H9 (cell line): ENCODE measurements at regions not wholly inside any gene's neighbourhood (a gene's known extent, or its start where the extent isn't known, plus 50 kb on each side); places are given as distances from the start of the nearest gene placed in this dataset.

Experiments used
- DNase-seq: peaks from one replicate; pipeline ENCODE4 v3.0.0-alpha.2; 2017
- H2AFZ ChIP-seq: one replicate; pipeline ENCODE4 v1.6.1; 2013; ENCODE audit warnings: mild to moderate bottlenecking, low read length, control low read depth, moderate library complexity
- H2AK5ac ChIP-seq: 2 replicates; pipeline ENCODE4 v1.6.1; 2013; ENCODE audit warnings: low read length, control low read depth, mixed read lengths; ENCODE audit not compliant: insufficient read length
- H2BK120ac ChIP-seq: one replicate; pipeline ENCODE4 v1.6.1; 2013; ENCODE audit warnings: low read depth, mild to moderate bottlenecking, low read length, control low read depth, inconsistent platforms; ENCODE audit not compliant: poor library complexity, severe bottlenecking
- H2BK12ac ChIP-seq: 2 replicates; pipeline ENCODE4 v1.6.1; 2013; ENCODE audit warnings: low read length, control low read depth, mixed read lengths, low read depth; ENCODE audit not compliant: insufficient read length
- H2BK15ac ChIP-seq: 2 replicates; pipeline ENCODE4 v1.6.1; 2013; ENCODE audit warnings: low read depth, low read length, control low read depth
- H2BK20ac ChIP-seq: one replicate; pipeline ENCODE4 v1.6.1; 2013; ENCODE audit warnings: low read depth, mild to moderate bottlenecking, low read length, control low read depth, inconsistent platforms; ENCODE audit not compliant: poor library complexity, severe bottlenecking
- H2BK5ac ChIP-seq: 2 replicates; pipeline ENCODE4 v1.6.1; 2013; ENCODE audit warnings: low read length, control low read depth, mixed read lengths; ENCODE audit not compliant: insufficient read length
- H3K14ac ChIP-seq: 2 replicates; pipeline ENCODE4 v1.6.1; 2013; ENCODE audit warnings: low read length, control low read depth; ENCODE audit not compliant: insufficient read depth
- H3K18ac ChIP-seq: 2 replicates; pipeline ENCODE4 v1.6.1; 2013; ENCODE audit warnings: low read depth, mild to moderate bottlenecking, mixed read lengths, low read length, control low read depth; ENCODE audit not compliant: insufficient read length
- H3K23ac ChIP-seq: 2 replicates; pipeline ENCODE4 v1.6.1; 2013; ENCODE audit warnings: low read length, control low read depth, mixed read lengths, low read depth; ENCODE audit not compliant: insufficient read length
- H3K23me2 ChIP-seq: 2 replicates; pipeline ENCODE4 v1.6.1; 2013; ENCODE audit warnings: low read depth, mild to moderate bottlenecking, mixed read lengths, low read length, control low read depth; ENCODE audit not compliant: insufficient read length, poor library complexity, severe bottlenecking
- H3K27ac ChIP-seq: 2 replicates; pipeline ENCODE4 v1.5.1; 2013; ENCODE audit warnings: low read length, control low read depth, mixed read lengths, low read depth; ENCODE audit not compliant: insufficient read length
- H3K27me3 ChIP-seq: 2 replicates; pipeline ENCODE4 v1.6.1; 2013; ENCODE audit warnings: low read length, control low read depth, inconsistent platforms; ENCODE audit not compliant: insufficient read depth
- H3K4ac ChIP-seq: 2 replicates; pipeline ENCODE4 v1.6.1; 2013; ENCODE audit warnings: low read depth, mild to moderate bottlenecking, control low read depth, inconsistent platforms, low read length, moderate library complexity
- H3K4me1 ChIP-seq: 2 replicates; pipeline ENCODE4 v1.6.1; 2013; ENCODE audit warnings: low read length, control low read depth, inconsistent platforms; ENCODE audit not compliant: insufficient read depth
- H3K4me2 ChIP-seq: 2 replicates; pipeline ENCODE4 v1.6.1; 2013; ENCODE audit warnings: low read length, control low read depth, mixed read lengths; ENCODE audit not compliant: insufficient read length, insufficient read depth
- H3K56ac ChIP-seq: 2 replicates; pipeline ENCODE4 v1.6.1; 2013; ENCODE audit warnings: low read depth, mild to moderate bottlenecking, mixed read lengths, low read length, control low read depth; ENCODE audit not compliant: insufficient read length
- H3K79me1 ChIP-seq: 2 replicates; pipeline ENCODE4 v1.6.1; 2013; ENCODE audit warnings: low read depth, mild to moderate bottlenecking, moderate library complexity, low read length, control low read depth, inconsistent platforms; ENCODE audit not compliant: insufficient read depth, poor library complexity, severe bottlenecking
- H3K79me2 ChIP-seq: 2 replicates; pipeline ENCODE4 v1.6.1; 2013; ENCODE audit warnings: low read length, control low read depth, inconsistent platforms; ENCODE audit not compliant: insufficient read depth
- H3K9ac ChIP-seq: 2 replicates; pipeline ENCODE4 v1.6.1; 2013; ENCODE audit warnings: low read length, control low read depth, mixed read lengths; ENCODE audit not compliant: insufficient read length; ENCODE audit errors: extremely low read depth
- H3K9me3 ChIP-seq: one replicate; pipeline ENCODE4 v1.6.1; 2013; ENCODE audit warnings: low read depth, low read length, inconsistent platforms; ENCODE audit not compliant: control insufficient read depth
- H3T11ph ChIP-seq: one replicate; pipeline ENCODE4 v1.6.1; 2013; ENCODE audit warnings: mild to moderate bottlenecking, low read length, control low read depth, inconsistent platforms
- H4K20me1 ChIP-seq: one replicate; pipeline ENCODE4 v1.6.1; 2013; ENCODE audit not compliant: control insufficient read depth, insufficient read length, insufficient read depth
- H4K5ac ChIP-seq: 2 replicates; pipeline ENCODE4 v1.6.1; 2013; ENCODE audit warnings: low read depth, mild to moderate bottlenecking, mixed read lengths, low read length, control low read depth; ENCODE audit not compliant: insufficient read length
- H4K8ac ChIP-seq: replicated peaks from 2 replicates; pipeline ENCODE4 v1.6.1; 2013; ENCODE audit warnings: low read length, control low read depth, mixed read lengths, low read depth; ENCODE audit not compliant: insufficient read length
- H4K91ac ChIP-seq: 2 replicates; pipeline ENCODE4 v1.6.1; 2013; ENCODE audit warnings: low read depth, mild to moderate bottlenecking, moderate library complexity, mixed read lengths, low read length, control low read depth; ENCODE audit not compliant: insufficient read length
- H3K27ac Mint-ChIP-seq, 3 experiments: 2 replicates in 2 of 3; 3 replicates in 1 of 3; pipeline ENCODE4 v1.8.0; 2020 to 2021; ENCODE audit warnings: mixed read lengths in 3 of 3, mild to moderate bottlenecking in 1 of 3, moderate library complexity in 1 of 3
- H3K27me3 Mint-ChIP-seq: 2 replicates; pipeline ENCODE4 v1.8.0; 2021; ENCODE audit warnings: low read depth, mild to moderate bottlenecking, moderate library complexity, mixed read lengths
- H3K36me3 Mint-ChIP-seq, 3 experiments: 2 replicates in 2 of 3; 3 replicates in 1 of 3; pipeline ENCODE4 v1.8.0; 2020 to 2021; ENCODE audit warnings: low read depth in 3 of 3, mixed read lengths in 3 of 3; ENCODE audit not compliant: insufficient read depth in 1 of 3
- H3K4me1 Mint-ChIP-seq, 2 experiments: 2 replicates each; pipeline ENCODE4 v1.8.0; 2020; ENCODE audit warnings: mixed read lengths in 2 of 2
- H3K4me3 Mint-ChIP-seq, 2 experiments: 2 replicates in 1 of 2; 3 replicates in 1 of 2; pipeline ENCODE4 v1.8.0; 2020 to 2021; ENCODE audit warnings: mild to moderate bottlenecking in 2 of 2, mixed read lengths in 2 of 2, moderate library complexity in 1 of 2
- H3K9me3 Mint-ChIP-seq, 2 experiments: 2 replicates in 1 of 2; 3 replicates in 1 of 2; pipeline ENCODE4 v1.8.0; 2020; ENCODE audit warnings: mild to moderate bottlenecking in 2 of 2, mixed read lengths in 2 of 2, moderate library complexity in 1 of 2
- WGBS: extraction: QIAGEN DNeasy Blood & Tissue Kit; methylation state at CpG from one replicate; pipeline ENCODE4 v1.1.7; 2013; ENCODE audit warnings: missing lambda C conversion rate, low lambda C conversion rate, mixed read lengths; ENCODE audit not compliant: insufficient read length; ENCODE audit errors: extremely low coverage; 5-methylcytosine and 5-hydroxymethylcytosine counted together
- TF ChIP-seq, protein P1 (sequence below): fragments of 200-600 bp; sonication (generic); conservative IDR thresholded peaks from 3 replicates; pipeline ENCODE4 v1.8.0; 2021; ENCODE audit warnings: antibody characterized with exemption, mild to moderate bottlenecking

- H2BK15ac ChIP-seq = no peak overlapping the region
- Mint-ChIP-seq H3K27me3 (no peaks in the 10 kb centered on the region), H3K4me3 (no peak overlapping the region), H3K4me1 (peaks cover 22% of the 10 kb centered on the region in 2 experiments), H3K9me3 (peaks cover 18 to 22% of the 10 kb centered on the region in 2 experiments), H3K36me3 (peaks cover 21 to 35% (median 29%) of the 10 kb centered on the region in 3 experiments), H3K27ac (peak overlapping the region in 1 of 3 experiments; percentile 23; a peak in 1 of 7 replicates)
- no peaks in the 10 kb centered on the region; the same call in 1 of the 2 replicates for H3K4me1 ChIP-seq
- H3K23me2 ChIP-seq = no peaks in the 10 kb centered on the region
- H2BK5ac ChIP-seq = no peak overlapping the region
- H3K18ac ChIP-seq = no peak overlapping the region
- H4K20me1 ChIP-seq = no peaks in the 10 kb centered on the region
- H3K4ac ChIP-seq = no peak overlapping the region
- no peak overlapping the region for H3T11ph ChIP-seq
- no peak overlapping the region for H4K91ac ChIP-seq
- H3K9me3 ChIP-seq = no peaks in the 10 kb centered on the region
- H3K27ac ChIP-seq = no peak overlapping the region
- H2BK20ac ChIP-seq = no peak overlapping the region
- no peaks in the 10 kb centered on the region for H3K79me2 ChIP-seq
- no peak overlapping the region for H2AK5ac ChIP-seq
- no peaks in the 10 kb centered on the region for H3K27me3 ChIP-seq
- H3K9ac ChIP-seq = no peak overlapping the region
- DNase-seq = no peak
- no peak overlapping the region for H2AFZ ChIP-seq
- no peak overlapping the region for H3K14ac ChIP-seq
- H3K23ac ChIP-seq = no peak overlapping the region
- H3K4me2 ChIP-seq = no peak overlapping the region
- no peak overlapping the region for H2BK12ac ChIP-seq
- no peaks in the 10 kb centered on the region for H3K79me1 ChIP-seq
- H3K56ac ChIP-seq = no peak overlapping the region
- no CpG with 5 or more reads among the region's 4 CpGs for WGBS
- no peak overlapping the region for H4K5ac ChIP-seq
- no peak overlapping the region for H4K8ac ChIP-seq
- TF ChIP-seq, protein P1, sequence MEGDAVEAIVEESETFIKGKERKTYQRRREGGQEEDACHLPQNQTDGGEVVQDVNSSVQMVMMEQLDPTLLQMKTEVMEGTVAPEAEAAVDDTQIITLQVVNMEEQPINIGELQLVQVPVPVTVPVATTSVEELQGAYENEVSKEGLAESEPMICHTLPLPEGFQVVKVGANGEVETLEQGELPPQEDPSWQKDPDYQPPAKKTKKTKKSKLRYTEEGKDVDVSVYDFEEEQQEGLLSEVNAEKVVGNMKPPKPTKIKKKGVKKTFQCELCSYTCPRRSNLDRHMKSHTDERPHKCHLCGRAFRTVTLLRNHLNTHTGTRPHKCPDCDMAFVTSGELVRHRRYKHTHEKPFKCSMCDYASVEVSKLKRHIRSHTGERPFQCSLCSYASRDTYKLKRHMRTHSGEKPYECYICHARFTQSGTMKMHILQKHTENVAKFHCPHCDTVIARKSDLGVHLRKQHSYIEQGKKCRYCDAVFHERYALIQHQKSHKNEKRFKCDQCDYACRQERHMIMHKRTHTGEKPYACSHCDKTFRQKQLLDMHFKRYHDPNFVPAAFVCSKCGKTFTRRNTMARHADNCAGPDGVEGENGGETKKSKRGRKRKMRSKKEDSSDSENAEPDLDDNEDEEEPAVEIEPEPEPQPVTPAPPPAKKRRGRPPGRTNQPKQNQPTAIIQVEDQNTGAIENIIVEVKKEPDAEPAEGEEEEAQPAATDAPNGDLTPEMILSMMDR = no peak
- H2BK120ac ChIP-seq = no peak overlapping the region
Observed at GRCh38 chr11:104618954-104619353, 279.3 kb downstream of the CASP12 start.
